ENCODE measurements at regions not wholly inside any gene's neighbourhood (a gene's known extent, or its start where the extent isn't known, plus 50 kb on each side); places are given as distances from the start of the nearest gene placed in this dataset.
"Not testable (repeated sequence)": the region's sequence is repeated elsewhere in the genome, so short reads cannot be mapped to it uniquely, and the experiment has no call there.

DNA sequence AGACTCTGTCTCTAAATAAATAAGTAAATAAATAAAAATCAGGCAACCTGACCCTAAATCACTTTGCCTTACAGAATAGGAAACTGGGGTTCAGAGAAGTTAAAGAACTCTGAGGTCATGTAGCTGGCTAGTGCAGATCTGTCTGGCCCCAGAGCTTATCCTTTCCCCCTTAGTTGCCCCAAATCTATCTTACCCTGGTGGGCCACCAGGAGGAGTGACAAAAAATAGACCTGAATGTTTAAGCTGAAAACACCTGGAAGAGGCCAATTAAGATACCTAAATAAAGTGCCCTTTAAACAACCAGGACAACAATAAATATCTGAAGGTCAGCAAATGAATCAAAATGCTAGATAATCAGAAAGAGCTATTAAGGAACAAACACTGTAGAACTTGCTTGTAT is 59.7 kb downstream of the TEX35 start:
- DNase-seq (ENCODE audit: low spot score): no peak

DNA sequence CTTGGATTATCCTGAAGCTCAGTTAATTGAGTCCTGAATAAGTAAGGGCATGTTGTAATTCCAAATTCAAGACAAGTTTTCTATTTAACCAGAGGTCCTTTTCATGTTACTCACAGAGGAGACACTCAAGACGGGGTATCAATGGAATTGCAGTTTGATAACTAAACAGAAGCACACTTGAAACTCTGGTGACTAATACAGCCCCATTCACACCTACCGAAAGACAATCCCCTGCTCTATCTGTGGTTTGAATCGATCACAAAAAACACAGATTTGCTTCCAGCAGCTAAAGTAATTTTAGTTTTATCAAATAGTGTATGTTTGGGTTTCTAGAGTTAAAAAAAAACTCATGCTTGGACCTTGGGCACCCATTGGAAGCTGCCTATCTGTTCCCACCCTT is 60.4 kb downstream of the TEX35 start:
- DNase-seq (ENCODE audit: low spot score): no peak

DNA sequence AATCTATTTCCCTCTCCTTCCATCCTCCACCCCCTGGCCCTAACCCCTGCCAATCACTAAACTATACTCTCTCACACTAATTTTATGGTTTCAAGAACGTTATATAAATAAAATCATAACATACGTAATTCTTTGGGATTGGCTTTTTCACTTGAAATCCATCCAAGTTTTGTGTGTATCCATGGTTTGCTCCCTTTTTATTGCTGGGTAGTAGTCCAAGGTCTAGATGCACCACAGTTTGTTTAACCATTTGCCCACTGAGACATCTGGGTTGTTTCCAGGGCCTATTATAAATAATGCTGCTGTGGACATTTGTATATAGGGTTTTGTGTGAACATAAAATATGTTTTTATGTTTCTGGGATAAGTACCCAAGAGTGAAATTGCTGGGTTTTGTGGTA is 61.4 kb downstream of the TEX35 start:
- DNase-seq (ENCODE audit: low spot score): no peak

DNA sequence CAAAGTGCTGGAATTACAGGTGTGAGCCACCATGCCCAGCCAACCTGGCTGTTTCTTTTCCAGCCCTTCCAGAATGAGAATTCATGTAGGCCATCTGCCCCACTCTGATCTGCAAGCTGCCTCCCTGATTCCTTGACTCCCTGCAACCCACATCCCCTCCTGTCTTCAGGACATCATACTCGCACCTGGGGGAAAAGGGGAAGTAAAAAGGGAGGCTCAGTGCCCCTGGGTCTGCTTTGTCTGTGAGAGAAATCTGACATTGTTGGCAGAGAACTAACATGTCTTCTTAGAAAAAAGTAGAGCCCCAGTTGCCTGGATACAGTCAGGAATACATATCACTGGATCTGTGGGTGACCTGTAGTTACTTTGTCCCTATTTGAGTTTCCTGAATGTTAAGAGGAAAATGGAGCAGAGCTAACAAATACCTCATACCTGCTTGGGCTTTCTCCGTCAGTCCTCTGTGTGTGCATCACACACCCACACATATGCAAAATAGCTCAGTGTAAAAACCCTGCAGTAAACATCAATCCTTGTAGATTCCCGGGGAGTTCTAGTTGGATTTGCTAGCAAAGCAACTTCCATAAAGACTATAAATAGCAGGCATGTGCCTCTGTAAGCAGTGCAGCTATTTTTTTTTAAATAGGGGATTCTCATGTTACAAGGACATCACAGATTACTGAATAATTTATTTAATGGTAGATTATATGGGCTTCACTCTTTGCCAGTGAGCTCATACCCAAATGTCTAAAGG is 62.9 kb downstream of the TEX35 start:
- no peak for DNase-seq (ENCODE audit: low spot score)

DNA sequence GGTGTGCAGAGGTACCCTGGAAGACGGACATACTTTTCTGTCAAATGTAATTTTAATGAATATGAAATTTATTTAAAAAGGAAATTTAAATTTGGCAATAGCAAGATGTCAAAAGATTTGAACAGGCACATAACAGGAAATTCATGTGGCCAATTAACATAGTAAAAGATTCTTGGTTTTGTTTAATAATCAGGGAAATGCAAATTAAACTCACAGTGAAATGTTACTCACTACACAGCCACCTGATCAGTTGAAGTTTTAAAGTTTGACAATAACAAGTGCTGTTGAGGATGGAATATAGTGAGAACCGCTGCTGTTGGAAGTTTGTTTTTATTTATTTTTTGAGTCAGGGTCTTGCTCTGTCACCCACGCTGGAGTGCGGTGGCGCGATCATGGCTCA is 63.9 kb downstream of the TEX35 start:
- DNase-seq (ENCODE audit: low spot score): no peak

DNA sequence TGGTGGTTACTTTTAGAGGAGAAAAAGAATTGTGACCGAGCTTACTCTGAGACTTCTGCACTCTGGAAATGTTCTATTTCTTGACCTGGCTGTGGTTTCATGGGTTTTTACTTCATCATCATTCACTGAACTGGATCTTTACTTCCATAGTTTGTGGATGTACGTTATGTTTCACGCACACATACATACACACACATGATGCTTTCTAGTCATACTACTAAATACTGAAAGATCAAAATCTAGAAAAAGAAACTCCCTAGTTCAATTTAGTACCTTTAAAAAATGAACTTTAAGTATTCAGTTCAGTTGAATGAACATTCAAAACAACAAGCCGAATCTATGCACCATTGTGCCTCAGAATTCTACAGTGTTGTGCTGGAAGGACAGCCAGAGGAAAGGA is 65.0 kb downstream of the TEX35 start:
- DNase-seq (ENCODE audit: low spot score): no peak

DNA sequence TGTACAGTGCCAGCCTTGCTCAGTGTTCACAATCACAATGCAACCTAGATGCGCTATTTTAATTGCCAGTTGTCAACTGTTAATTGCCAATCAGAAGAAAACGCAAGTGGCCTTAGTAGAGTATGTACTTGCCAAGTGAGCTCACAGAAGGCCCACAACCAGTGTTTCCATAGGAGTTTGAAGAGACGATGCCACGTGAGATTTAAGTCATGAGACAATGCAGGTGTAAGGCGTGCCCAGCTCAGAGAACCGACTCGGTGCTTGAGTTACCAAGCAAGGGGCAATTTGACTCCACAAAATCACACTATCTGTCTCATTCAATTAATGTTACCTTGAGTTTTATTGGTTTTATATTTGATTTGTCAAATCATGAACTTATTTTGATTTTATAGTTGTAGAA is 65.6 kb downstream of the TEX35 start:
- DNase-seq (ENCODE audit: low spot score): no peak

DNA sequence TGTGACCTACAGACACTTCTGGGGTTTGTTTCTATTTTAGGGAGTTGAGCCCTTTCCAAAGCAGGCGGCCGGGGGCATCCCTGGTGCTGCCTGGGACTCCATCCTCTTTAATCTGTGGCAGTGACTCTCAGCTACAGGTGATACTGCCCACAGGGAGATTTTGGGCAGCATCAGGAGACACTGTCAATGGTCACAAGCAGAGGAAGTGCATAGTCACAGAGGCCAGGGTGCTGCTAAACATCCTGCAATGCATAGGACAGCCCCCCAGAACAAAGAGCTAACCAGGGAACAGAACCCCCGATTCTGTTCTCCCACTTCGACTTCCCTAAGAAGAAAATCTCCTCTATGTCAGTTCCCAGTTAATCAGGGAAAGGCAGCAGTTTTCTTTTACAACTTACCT is 66.2 kb downstream of the TEX35 start:
- DNase-seq (ENCODE audit: low spot score): no peak

DNA sequence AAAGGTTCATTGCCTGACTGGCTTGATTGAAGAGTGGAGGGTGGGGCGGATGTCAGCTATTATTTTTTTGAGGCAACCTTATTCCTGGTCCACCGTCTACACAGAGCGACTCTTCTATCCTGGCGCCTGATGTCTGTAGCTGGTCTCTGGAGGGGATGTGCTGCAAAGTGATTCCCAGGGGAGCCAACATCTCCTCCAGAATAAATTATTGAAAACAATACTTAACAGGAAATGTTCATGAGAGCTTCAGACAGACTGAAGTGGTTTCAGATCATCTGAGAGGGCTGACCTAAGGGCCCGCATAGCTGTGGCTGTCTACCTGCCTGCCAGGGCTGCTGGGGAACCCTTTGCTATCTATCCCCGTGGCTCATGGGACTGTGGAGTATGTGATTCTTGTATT is 66.7 kb downstream of the TEX35 start:
- no peak for DNase-seq (ENCODE audit: low spot score)

DNA sequence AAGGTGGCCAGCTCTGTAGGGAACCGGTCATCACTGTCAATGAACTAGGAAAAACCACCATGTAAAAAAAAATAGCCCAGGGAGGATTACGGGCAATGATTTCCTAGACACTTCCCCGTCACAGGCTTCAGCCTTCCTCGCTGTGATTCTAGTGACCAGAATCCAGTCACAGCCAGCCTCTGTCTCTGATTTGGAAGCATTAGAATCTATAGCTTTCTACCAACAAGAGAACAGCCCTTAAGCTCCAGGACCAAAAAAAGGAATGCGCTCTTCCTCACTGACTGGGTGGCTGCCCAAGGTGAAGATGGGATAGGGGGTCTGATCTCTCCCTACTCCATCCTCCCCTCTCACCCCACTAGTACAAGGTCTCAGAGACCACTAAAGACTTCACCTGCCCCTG is 67.2 kb downstream of the TEX35 start:
- DNase-seq (ENCODE audit: low spot score): no peak

DNA sequence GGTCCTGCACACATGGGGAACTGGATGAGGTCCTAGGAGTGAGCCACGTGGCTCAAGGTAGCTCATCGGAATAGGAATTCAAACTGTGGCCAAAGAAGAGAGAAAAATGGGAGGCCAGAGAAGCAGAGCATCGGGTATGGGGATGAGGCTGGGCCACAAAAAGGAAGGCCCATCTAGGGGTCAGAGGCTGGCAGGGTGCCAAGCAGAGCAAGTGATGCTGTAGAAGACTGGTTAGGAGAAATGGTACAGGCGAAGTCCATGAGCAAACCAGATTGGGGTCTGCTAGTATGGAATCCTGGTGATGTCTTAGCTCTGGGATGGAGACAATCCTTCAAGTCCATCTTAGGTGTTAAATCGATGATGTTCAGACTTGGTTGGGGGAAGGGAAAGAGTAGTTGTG is 68.0 kb downstream of the TEX35 start:
- no peak for DNase-seq (ENCODE audit: low spot score)

DNA sequence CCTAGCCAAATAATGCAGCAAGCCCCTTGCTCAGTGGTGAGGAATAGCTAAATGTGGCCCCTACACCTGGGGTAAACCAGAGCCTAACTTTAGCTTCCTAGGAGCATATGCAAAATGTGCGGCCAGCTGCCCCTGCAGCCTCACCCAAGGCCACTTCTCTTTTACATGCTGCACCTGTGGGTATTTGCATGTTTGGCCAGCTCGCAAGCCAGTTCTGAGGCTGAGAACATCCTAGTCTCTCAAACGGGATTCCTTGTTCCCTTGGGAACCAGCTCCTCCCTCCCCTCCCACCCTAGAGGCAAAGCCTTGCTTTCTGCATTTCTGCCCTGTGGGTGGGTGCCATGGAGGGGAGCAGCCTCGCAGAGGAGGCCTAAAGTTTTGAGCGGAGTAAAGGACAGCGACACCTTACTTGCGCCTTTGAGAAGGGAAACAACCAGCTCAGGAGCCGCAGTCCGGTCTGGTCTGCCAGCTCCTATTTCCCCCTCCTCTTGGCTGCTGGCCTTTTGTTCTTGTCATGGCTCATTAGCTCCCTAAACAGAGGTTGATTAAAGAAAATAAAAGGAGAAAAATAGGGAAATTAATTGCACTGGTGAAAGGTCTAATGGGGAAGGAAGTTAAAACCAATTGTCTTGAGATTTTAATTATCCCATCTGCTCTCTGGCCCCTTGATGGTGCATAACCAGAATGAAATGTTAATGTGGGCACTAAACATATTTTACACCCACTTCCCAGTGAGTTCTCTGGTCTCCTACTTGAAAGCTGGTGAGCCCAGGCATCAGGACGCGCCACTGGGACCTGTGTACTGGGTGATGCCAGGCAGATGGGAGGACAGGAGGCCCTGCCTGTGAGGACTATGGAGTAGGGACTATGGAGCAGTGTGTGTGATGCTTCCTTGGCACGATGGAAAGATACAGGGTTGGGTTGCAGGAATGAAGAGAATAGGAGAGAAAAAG is 68.7 kb downstream of the TEX35 start:
- peak; percentile 64 for DNase-seq (ENCODE audit: low spot score)

DNA sequence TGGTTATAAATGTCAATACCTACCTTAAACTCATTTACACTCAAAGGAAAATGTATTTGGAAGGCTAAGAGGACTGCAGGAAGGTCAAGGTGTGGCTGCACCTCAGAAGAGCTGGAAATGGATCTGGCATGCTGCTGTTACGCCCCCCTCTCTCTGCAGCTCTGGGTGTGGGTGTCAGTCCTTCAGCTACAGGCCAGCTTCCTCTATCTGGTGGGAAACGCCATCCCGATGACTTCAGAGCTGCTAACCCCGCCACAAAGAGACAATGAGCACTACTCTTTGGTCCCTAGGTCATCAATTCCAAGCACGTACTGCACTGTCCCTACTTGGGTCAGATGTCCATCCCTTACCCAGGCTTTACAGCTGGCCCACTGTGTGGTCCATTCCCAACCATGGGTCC is 74.2 kb downstream of the TEX35 start:
- no peak for DNase-seq (ENCODE audit: low spot score)

DNA sequence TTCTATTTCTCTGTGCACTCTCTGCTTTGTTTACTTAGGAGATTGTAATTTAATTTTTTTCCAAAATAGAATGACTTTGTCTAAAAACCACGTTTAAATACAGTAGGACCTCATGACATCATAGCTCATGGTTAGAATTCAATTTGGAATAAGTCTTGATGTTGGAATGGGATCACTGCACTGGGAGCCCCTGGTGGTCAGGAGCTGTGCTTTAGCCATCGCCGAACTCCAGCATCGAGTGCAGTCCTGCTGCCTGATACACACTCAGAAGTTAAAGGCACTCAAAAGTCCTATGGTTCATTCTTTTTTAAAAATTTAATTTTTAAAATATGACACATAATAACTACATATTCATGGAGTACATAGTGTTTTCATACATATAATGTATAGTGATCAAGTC is 75.1 kb downstream of the TEX35 start:
- DNase-seq (ENCODE audit: low spot score): no peak

DNA sequence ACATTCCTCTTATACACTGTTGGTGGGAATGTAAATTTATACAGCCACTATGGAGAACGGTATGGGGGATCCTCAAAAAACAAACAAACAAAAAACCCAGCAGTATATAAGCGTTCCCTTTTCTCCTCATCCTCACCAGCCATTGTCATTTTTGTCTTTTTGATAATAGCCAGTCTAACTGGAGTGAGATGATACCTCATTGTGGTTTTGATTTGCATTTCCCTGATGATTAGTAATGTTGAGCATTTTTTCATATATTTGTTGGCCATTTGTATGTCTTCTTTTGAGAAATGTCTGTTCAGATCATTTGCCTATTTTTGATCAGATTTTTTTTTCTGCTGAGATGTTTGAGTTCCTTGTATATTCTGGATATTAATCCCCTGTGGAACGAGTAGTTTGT is 76.1 kb downstream of the TEX35 start:
- not testable (repeated sequence) for DNase-seq (ENCODE audit: low spot score)

DNA sequence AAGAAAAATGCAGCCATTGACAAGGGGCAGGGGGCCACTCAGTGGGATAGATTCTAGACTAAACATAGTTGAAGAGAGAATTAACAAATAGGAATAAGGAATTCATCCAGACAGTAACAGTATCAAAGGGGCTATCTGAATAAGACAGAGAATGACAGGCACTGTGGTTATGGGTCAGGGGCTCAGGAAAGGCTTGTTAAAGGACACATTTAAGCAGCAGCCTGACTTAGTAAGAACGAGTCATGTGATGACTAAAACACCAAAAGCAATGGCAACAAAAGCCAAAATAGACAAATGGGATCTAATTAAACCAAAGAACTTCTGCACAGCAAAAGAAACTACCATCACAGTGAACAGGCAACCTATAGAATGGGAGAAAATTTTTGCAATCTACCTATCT is 78.9 kb downstream of the TEX35 start:
- not testable (repeated sequence) for DNase-seq (ENCODE audit: low spot score)

DNA sequence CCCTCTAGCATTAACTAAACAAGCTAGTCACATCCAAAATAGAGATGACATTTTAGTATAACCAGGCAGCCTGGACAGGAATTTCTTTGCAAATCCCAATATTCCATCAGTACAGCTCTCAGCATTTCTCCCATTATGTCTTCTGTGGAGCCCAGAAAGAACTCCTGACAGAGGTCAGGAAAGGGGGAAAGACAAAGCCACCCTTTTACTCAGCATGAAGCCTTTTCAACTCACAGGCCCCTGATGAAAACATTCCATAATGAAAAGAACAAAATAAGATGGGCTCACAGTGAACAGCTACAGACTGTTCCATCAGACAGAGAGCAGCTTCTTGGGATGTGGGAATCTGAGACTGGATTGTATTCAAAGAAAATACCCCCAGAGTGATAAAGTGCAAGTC is 80.6 kb downstream of the TEX35 start:
- DNase-seq (ENCODE audit: low spot score): no peak

DNA sequence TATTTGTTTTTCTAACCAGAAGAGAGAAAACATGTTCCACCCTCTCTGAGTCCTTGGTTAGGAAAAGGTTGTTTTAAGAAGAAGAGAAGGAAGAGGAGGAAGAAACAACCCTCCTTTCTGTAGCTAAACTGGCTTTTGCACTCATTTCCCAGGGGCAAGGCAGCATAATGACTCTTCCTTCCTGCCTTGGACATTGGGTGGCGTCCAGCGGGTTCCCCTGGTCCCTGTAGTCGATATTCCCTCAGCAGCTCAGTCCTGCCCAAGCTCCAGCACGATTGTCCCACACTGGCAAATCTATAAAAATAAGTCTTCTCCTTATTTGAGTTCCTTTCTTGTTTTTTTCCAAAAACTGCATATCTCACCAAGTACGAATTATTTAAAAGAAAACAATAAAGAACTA is 81.2 kb downstream of the TEX35 start:
- DNase-seq (ENCODE audit: low spot score): no peak

DNA sequence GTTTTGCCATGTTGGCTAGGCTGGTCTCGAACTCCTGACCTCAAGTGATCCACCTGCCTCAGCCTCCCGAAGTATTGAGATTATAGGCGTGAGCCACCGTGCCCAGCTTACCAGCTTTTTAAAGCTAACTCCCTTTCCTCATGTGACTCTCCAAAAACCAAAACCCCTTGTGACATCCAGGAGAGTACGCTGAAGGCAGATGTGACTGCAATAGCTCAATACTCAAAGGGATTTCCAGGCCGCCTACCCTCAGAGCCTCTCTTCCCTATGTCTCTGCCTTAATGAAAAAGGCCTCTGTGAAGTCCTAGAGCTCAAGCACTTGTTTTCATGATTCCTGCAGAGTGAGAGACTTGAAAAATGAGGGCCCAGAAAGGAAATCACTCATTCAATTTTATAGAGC is 82.6 kb downstream of the TEX35 start:
- DNase-seq (ENCODE audit: low spot score): no peak

DNA sequence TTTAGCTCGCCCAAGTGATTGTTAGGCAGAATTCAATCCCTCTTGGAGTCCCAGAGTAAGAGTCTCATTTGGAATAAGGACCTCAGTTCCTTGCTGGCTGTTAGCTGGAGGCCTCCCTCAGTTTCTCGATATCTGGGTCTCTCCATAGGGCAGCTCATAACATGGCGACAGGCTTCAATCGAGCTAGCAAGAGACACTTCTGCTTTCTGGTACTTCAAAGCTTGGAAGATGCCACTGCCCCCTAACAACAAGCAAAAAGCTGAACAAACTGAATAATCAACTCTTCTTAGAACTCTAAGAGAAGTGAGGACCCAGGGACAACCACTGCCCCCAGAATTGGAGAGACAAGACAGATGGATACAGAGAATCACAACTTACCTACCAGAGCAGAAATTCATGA is 86.2 kb downstream of the TEX35 start:
- no peak for DNase-seq (ENCODE audit: low spot score)

DNA sequence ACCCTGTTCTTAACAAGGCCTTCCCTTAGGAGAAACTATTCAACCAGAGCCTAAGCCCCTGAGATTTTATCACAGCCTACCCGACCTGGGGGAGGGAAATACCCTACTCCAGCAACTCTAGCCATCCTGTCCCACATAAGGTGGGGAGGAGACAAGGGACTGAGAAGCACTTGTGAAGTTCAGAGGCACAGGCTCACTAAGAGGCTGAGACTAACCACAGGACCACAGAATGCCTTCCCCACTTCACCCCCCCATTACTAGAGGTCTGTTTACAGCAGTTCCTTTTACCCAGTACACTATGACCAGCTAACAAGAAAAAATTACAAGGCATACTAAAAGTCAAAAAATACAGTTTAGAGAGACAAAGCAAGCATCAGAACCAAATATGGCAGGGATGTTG is 86.8 kb downstream of the TEX35 start:
- DNase-seq (ENCODE audit: low spot score): no peak

DNA sequence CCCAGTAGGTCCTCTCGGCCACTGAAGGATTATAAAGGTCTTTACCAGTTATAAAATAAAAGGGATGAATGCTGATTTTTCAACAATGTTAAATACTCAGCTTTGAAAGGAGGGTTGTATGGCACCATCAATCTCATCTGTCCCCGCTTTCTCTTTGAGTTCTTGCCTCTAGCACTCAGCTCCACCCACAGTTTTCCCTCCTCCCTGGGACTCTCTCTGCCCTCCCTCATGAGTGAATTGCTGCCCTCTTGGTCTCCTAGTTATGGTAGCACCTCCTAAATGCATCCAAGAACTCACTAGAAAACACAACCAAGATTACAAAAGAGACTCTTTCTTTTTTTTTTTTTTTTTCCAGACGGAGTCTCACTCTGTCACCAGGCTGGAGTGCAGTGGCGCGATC is 91.0 kb downstream of the TEX35 start:
- no peak for DNase-seq (ENCODE audit: low spot score)

DNA sequence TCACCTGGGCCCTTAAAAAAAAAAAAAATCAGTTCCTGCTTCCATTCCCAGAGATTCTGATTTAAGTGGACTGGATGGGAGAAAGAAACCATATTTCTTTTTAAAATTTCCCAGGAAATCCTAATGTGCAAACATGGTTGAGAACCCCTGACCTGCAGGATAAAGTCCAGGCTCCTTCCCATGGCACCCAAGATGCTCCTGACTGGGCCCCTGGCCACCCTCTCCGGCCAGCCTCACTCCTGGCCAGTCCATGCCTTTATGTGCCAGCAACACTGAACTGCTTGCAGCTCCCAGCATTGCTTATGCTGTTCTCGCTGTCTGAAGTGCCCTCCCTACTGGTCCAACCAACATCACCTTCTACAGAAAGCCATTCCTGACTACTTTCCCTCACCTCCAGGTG is 93.9 kb downstream of the TEX35 start:
- no peak for DNase-seq (ENCODE audit: low spot score)

Data from ecto neural progenitor cell (in vitro differentiated cells).